GM12892 (cell line): ENCODE measurements at regions not wholly inside any gene's neighbourhood (a gene's known extent, or its start where the extent isn't known, plus 50 kb on each side); places are given as distances from the start of the nearest gene placed in this dataset.

ENCODE experiments used
- POLR2A ChIP-seq: IDR thresholded peaks from 2 replicates; pipeline ENCODE4 v1.6.1; 2011; ENCODE audit warnings: low read depth, low read length, control low read depth
- POLR2AphosphoS5 ChIP-seq: IDR thresholded peaks from 2 replicates; pipeline ENCODE4 v1.6.1; 2011; ENCODE audit warnings: low read depth, low read length, control low read depth

DNA sequence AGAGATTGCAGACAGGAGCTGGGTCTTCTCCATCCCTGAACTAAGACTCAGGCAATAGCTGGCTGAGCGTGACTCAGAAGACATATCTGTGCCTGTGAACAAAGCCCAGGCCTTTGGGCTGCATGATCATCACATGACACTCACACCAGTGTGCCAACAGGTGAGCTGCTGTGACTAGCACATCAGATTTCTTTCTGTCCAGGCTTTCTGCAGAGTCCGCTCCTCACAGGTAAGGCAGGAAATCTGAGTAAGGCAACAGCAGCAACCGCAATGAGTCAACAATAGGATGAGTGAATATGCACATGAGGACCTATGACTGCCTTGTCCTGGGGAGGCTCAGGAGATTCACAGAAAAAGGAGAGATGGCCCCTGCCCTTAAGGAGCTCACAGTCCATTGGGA lies 293.6 kb downstream of the ACTL7B start:
- TF ChIP-seq POLR2A, result no peak
- TF ChIP-seq POLR2AphosphoS5, result no peak
